KG1 (cell line): ENCODE measurements at regions not wholly inside any gene's neighbourhood (a gene's known extent, or its start where the extent isn't known, plus 50 kb on each side); places are given as distances from the start of the nearest gene placed in this dataset.
"Not testable (repeated sequence)": the region's sequence is repeated elsewhere in the genome, so short reads cannot be mapped to it uniquely, and the experiment has no call there.

Source experiments
- DNase-seq: peaks from one replicate; lab custom pipeline; 2025; lab: John Stamatoyannopoulos, UW

GRCh38 chr3:125697979-125698640 lies 102.8 kb upstream of the OSBPL11 start:
- DNase-seq = not testable (repeated sequence)

- DNase-seq = no peak
Observed at GRCh38 chr3:125715651-125716050, 120.4 kb upstream of the OSBPL11 start.

GRCh38 chr3:125732151-125732550 lies 136.9 kb upstream of the OSBPL11 start:
- DNase-seq = not testable (repeated sequence)

GRCh38 chr3:125741991-125742718 lies 146.9 kb upstream of the OSBPL11 start:
- not testable (repeated sequence) for DNase-seq

- DNase-seq = not testable (repeated sequence)
Observed at GRCh38 chr3:125742845-125743244, 147.5 kb upstream of the OSBPL11 start.

GRCh38 chr3:125757050-125757449 lies 161.8 kb upstream of the OSBPL11 start:
- DNase-seq = not testable (repeated sequence)

- not testable (repeated sequence) for DNase-seq
Observed at GRCh38 chr3:125758641-125759130, 163.4 kb upstream of the OSBPL11 start.

GRCh38 chr3:125762601-125763000 lies 167.3 kb upstream of the OSBPL11 start:
- not testable (repeated sequence) for DNase-seq

- peak; percentile 8 for DNase-seq
Observed at GRCh38 chr3:125766285-125766826, 171.1 kb upstream of the OSBPL11 start.

GRCh38 chr3:125766931-125767330 lies 171.6 kb upstream of the OSBPL11 start:
- DNase-seq = not testable (repeated sequence)

GRCh38 chr3:125767641-125768040 lies 172.3 kb upstream of the OSBPL11 start:
- no peak for DNase-seq

- DNase-seq = not testable (repeated sequence)
Observed at GRCh38 chr3:125768821-125769220, 173.5 kb upstream of the OSBPL11 start.

GRCh38 chr3:125771506-125771905 lies 176.2 kb upstream of the OSBPL11 start:
- not testable (repeated sequence) for DNase-seq

- DNase-seq = not testable (repeated sequence)
Observed at GRCh38 chr3:125774433-125775034, 179.2 kb upstream of the OSBPL11 start.

GRCh38 chr3:125775106-125775505 lies 179.8 kb upstream of the OSBPL11 start:
- DNase-seq = not testable (repeated sequence)

GRCh38 chr3:125775606-125776294 lies 180.5 kb upstream of the OSBPL11 start:
- not testable (repeated sequence) for DNase-seq

- DNase-seq = not testable (repeated sequence)
Observed at GRCh38 chr3:125779276-125779675, 184.0 kb upstream of the OSBPL11 start.

- DNase-seq = not testable (repeated sequence)
Observed at GRCh38 chr3:125779918-125780317, 184.6 kb upstream of the OSBPL11 start.

GRCh38 chr3:125781678-125782077 lies 186.4 kb upstream of the OSBPL11 start:
- DNase-seq = not testable (repeated sequence)

GRCh38 chr3:125790312-125790711 lies 178.7 kb upstream of the ROPN1B start:
- DNase-seq = not testable (repeated sequence)

GRCh38 chr3:125791021-125791420 lies 178.0 kb upstream of the ROPN1B start:
- not testable (repeated sequence) for DNase-seq

- not testable (repeated sequence) for DNase-seq
Observed at GRCh38 chr3:125810010-125810409, 159.0 kb upstream of the ROPN1B start.
